Nephron progenitor cell (in vitro differentiated cells): ENCODE measurements at regions not wholly inside any gene's neighbourhood (a gene's known extent, or its start where the extent isn't known, plus 50 kb on each side); places are given as distances from the start of the nearest gene placed in this dataset.
"Not testable (repeated sequence)": the region's sequence is repeated elsewhere in the genome, so short reads cannot be mapped to it uniquely, and the experiment has no call there.

Experiments used
- DNase-seq: peaks from one replicate; pipeline ENCODE4 v3.0.0; 2021
- H3K27ac Mint-ChIP-seq: 2 replicates; pipeline ENCODE4 v1.8.0; 2021; ENCODE audit warnings: mild to moderate bottlenecking, moderate library complexity, mixed read lengths
- H3K27me3 Mint-ChIP-seq: 2 replicates; pipeline ENCODE4 v1.8.0; 2021; ENCODE audit warnings: mild to moderate bottlenecking, low read depth, mixed read lengths; ENCODE audit not compliant: poor library complexity
- H3K36me3 Mint-ChIP-seq: 2 replicates; pipeline ENCODE4 v1.8.0; 2021; ENCODE audit warnings: low read depth, mixed read lengths
- H3K4me1 Mint-ChIP-seq: 2 replicates; pipeline ENCODE4 v1.8.0; 2021; ENCODE audit warnings: mixed read lengths
- H3K4me3 Mint-ChIP-seq: 2 replicates; pipeline ENCODE4 v1.8.0; 2021; ENCODE audit warnings: mild to moderate bottlenecking, moderate library complexity, mixed read lengths
- H3K9me3 Mint-ChIP-seq: 2 replicates; pipeline ENCODE4 v1.8.0; 2021; ENCODE audit warnings: mild to moderate bottlenecking, moderate library complexity, mixed read lengths
- CTCF ChIP-seq: fragments of 200-600 bp; sonication (generic); IDR thresholded peaks from 2 replicates; pipeline ENCODE4 v1.5.0; 2021; ENCODE audit warnings: antibody characterized with exemption

- not testable (repeated sequence) for H3K27ac Mint-ChIP-seq, DNase-seq, H3K36me3 Mint-ChIP-seq, H3K27me3 Mint-ChIP-seq, H3K4me3 Mint-ChIP-seq, H3K4me1 Mint-ChIP-seq, H3K9me3 Mint-ChIP-seq
Measured at GRCh38 chr15:20016941-20017340, 524.7 kb downstream of the GOLGA6L6 start.

DNA sequence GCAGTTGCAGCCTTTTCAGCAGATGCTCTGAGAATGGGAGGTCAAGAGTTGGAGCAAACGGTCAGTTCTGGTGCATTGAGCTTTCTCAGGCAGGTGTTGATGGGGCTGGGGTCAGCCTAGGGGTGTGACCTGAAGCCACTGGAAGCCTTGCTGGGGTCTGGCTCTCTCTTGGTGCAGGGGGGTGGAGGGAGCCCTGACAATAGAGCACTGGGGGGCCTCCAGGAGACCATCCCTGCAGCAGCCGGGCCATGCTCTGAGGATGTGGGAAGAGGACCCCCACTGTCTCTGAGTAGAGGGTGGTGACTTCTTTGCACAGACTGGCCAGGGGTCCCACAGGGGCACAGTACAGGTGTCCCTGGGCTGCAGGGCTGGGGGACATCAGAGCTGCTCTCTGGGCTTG lies 528.8 kb downstream of the GOLGA6L6 start:
- not testable (repeated sequence) for H3K9me3 Mint-ChIP-seq, H3K4me1 Mint-ChIP-seq, H3K36me3 Mint-ChIP-seq, H3K27ac Mint-ChIP-seq, H3K27me3 Mint-ChIP-seq, DNase-seq, H3K4me3 Mint-ChIP-seq

- H3K9me3 Mint-ChIP-seq, H3K27me3 Mint-ChIP-seq, H3K4me3 Mint-ChIP-seq, H3K36me3 Mint-ChIP-seq, H3K4me1 Mint-ChIP-seq, H3K27ac Mint-ChIP-seq, DNase-seq: not testable (repeated sequence)
Measured at GRCh38 chr15:20010759-20011158, 530.8 kb downstream of the GOLGA6L6 start.

GRCh38 chr15:20009619-20010018 lies 532.0 kb downstream of the GOLGA6L6 start:
- H3K27ac Mint-ChIP-seq, H3K27me3 Mint-ChIP-seq, H3K4me1 Mint-ChIP-seq, DNase-seq, H3K4me3 Mint-ChIP-seq, H3K36me3 Mint-ChIP-seq, H3K9me3 Mint-ChIP-seq: not testable (repeated sequence)

DNA sequence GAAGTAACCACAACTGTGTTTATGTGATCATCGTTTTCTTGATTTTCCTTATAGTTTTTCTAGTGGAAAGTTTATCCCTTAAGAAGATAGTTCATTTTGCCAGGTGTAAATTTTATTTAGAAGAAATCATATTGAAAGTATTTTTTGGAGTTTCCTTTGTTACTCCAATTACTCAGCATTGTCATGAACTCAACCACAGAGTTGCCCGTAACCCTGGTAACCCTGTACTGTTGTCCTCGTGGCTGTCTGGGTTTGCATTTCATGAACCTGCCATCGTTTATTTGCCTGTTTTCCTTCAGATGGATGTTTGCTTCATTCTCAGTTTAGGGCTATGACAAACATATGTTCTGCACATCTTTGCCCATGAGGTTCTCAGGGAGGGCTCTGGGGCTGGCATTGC lies 534.3 kb downstream of the GOLGA6L6 start:
- not testable (repeated sequence) for H3K9me3 Mint-ChIP-seq, DNase-seq, H3K27me3 Mint-ChIP-seq, H3K27ac Mint-ChIP-seq, H3K4me3 Mint-ChIP-seq, H3K4me1 Mint-ChIP-seq, H3K36me3 Mint-ChIP-seq

GRCh38 chr15:20003471-20003870 lies 538.1 kb downstream of the GOLGA6L6 start:
- not testable (repeated sequence) for H3K36me3 Mint-ChIP-seq
- H3K9me3 Mint-ChIP-seq: peaks cover 11% of the 10 kb centered on the region

GRCh38 chr15:20002560-20002959 lies 539.0 kb downstream of the GOLGA6L6 start:
- H3K27me3 Mint-ChIP-seq: not testable (repeated sequence)

More at GRCh38 chr15:20003471-20003870, 538.1 kb downstream of the GOLGA6L6 start:
- not testable (repeated sequence) for DNase-seq, H3K4me1 Mint-ChIP-seq, H3K27me3 Mint-ChIP-seq, H3K27ac Mint-ChIP-seq, H3K4me3 Mint-ChIP-seq

GRCh38 chr15:19996574-19997194 lies 544.9 kb downstream of the GOLGA6L6 start:
- not testable (repeated sequence) for H3K4me3 Mint-ChIP-seq, H3K36me3 Mint-ChIP-seq, H3K27me3 Mint-ChIP-seq, H3K4me1 Mint-ChIP-seq, DNase-seq, H3K27ac Mint-ChIP-seq
- peaks cover 23% of the 10 kb centered on the region for H3K9me3 Mint-ChIP-seq

More at GRCh38 chr15:20002560-20002959, 539.0 kb downstream of the GOLGA6L6 start:
- H3K4me1 Mint-ChIP-seq, H3K27ac Mint-ChIP-seq, H3K4me3 Mint-ChIP-seq, H3K36me3 Mint-ChIP-seq, DNase-seq: not testable (repeated sequence)
- H3K9me3 Mint-ChIP-seq: peaks cover 11% of the 10 kb centered on the region

GRCh38 chr15:19995296-19995695 lies 546.3 kb downstream of the GOLGA6L6 start:
- peaks cover 37% of the 10 kb centered on the region for H3K9me3 Mint-ChIP-seq
- not testable (repeated sequence) for H3K27ac Mint-ChIP-seq, H3K36me3 Mint-ChIP-seq, H3K27me3 Mint-ChIP-seq, DNase-seq, H3K4me3 Mint-ChIP-seq, H3K4me1 Mint-ChIP-seq

- Mint-ChIP-seq H3K9me3 (peaks cover 58% of the 10 kb centered on the region), H3K4me3 (no peak overlapping the region), H3K27me3 (peaks cover 7% of the 10 kb centered on the region), H3K27ac (no peak overlapping the region), H3K4me1 (no peaks in the 10 kb centered on the region), H3K36me3 (no peaks in the 10 kb centered on the region)
- no peak for DNase-seq
- no peak for TF ChIP-seq CTCF
Measured at GRCh38 chr15:19992428-19992827, 549.2 kb downstream of the GOLGA6L6 start.
